SK-N-SH (cell line): ENCODE measurements at regions not wholly inside any gene's neighbourhood (a gene's known extent, or its start where the extent isn't known, plus 50 kb on each side); places are given as distances from the start of the nearest gene placed in this dataset.

Experiments used
- CTCF ChIA-PET: fragments of 300-600, 350-600 bp; formaldehyde crosslinking; extraction: SDS; loops from one replicate; lab custom pipeline; 2021; lab: Yijun Ruan, JAX
- POLR2A ChIA-PET: fragments of 350-600 bp; sonication (Branson Sonifier 250); formaldehyde crosslinking; extraction: SDS; loops from one replicate; lab custom pipeline; 2020; ENCODE audit warnings: antibody characterized with exemption, inconsistent platforms; lab: Yijun Ruan, JAX
- DNase-seq: peaks from one replicate; pipeline ENCODE4 v3.0.0; 2012
- H2AFZ ChIP-seq: fragments of 200-600 bp; sonication (generic); 2 replicates; pipeline ENCODE4 v1.8.1; 2016; ENCODE audit warnings: antibody characterized with exemption, mild to moderate bottlenecking, low read depth
- H3F3A ChIP-seq: fragments of 200-600 bp; sonication (generic); replicated peaks from 2 replicates; pipeline ENCODE3; 2016; ENCODE audit warnings: antibody characterized with exemption, mild to moderate bottlenecking; ENCODE audit not compliant: insufficient read depth
- H3K27ac ChIP-seq, 2 experiments: fragments of 200-500 bp in 1 of 2; fragments of 200-600 bp in 1 of 2; sonication (Bioruptor generic) in 1 of 2; sonication (generic), shearing (Covaris generic) in 1 of 2; 2 replicates each; pipeline versions ENCODE4 v1.5.1 to v1.6.1; 2014 to 2016; ENCODE audit warnings: low read depth in 2 of 2, inconsistent platforms in 1 of 2, low read length in 1 of 2, mild to moderate bottlenecking in 1 of 2, mixed read lengths in 1 of 2
- H3K27me3 ChIP-seq: fragments of 200-600 bp; sonication (generic), shearing (Covaris generic); 2 replicates; pipeline ENCODE4 v1.6.1; 2016; ENCODE audit warnings: mixed run types; ENCODE audit not compliant: insufficient read depth
- H3K36me3 ChIP-seq, 2 experiments: fragments of 200-500 bp in 1 of 2; fragments of 200-600 bp in 1 of 2; sonication (Bioruptor generic) in 1 of 2; sonication (generic) in 1 of 2; replicated peaks in 1 of 2; 2 replicates each; pipeline versions ENCODE3 to v1.5.1; 2014 to 2016; ENCODE audit warnings: low read length in 1 of 2, mild to moderate bottlenecking in 1 of 2; ENCODE audit not compliant: insufficient read depth in 2 of 2, control insufficient read depth in 1 of 2
- H3K4me1 ChIP-seq, 2 experiments: fragments of 200-500 bp in 1 of 2; fragments of 200-600 bp in 1 of 2; sonication (Bioruptor generic) in 1 of 2; sonication (generic), shearing (Covaris generic) in 1 of 2; 2 replicates each; pipeline versions ENCODE4 v1.5.1 to v1.6.1; 2014 to 2016; ENCODE audit warnings: low read depth in 1 of 2, low read length in 1 of 2, mixed run types in 1 of 2; ENCODE audit not compliant: insufficient read depth in 2 of 2, control insufficient read depth in 1 of 2
- H3K4me2 ChIP-seq: fragments of 200-600 bp; sonication (generic), shearing (Covaris generic); 2 replicates; pipeline ENCODE4 v1.6.1; 2017; ENCODE audit warnings: mixed run types
- H3K4me3 ChIP-seq, 2 experiments: fragments of 200-500 bp in 1 of 2; fragments of 200-600 bp in 1 of 2; sonication (Bioruptor generic) in 1 of 2; sonication (generic), shearing (Covaris generic) in 1 of 2; 2 replicates each; pipeline versions ENCODE4 v1.5.1 to v1.8.1; 2014 to 2016; ENCODE audit warnings: low read depth in 2 of 2, inconsistent platforms in 1 of 2, low read length in 1 of 2, mild to moderate bottlenecking in 1 of 2, mixed read lengths in 1 of 2, moderate library complexity in 1 of 2
- H3K79me2 ChIP-seq: fragments of 200-600 bp; sonication (generic); 2 replicates; pipeline ENCODE4 v1.8.1; 2017; ENCODE audit warnings: mild to moderate bottlenecking; ENCODE audit not compliant: insufficient read depth
- H3K9ac ChIP-seq: fragments of 200-600 bp; sonication (generic); 2 replicates; pipeline ENCODE4 v1.6.1; 2017; ENCODE audit warnings: mixed run types
- H3K9me2 ChIP-seq: fragments of 200-600 bp; sonication (generic); 2 replicates; pipeline ENCODE4 v1.6.1; 2017; ENCODE audit warnings: mixed run types
- H3K9me3 ChIP-seq: fragments of 200-600 bp; sonication (generic); 2 replicates; pipeline ENCODE4 v1.6.1; 2017; ENCODE audit warnings: mixed run types, mild to moderate bottlenecking, moderate library complexity
- H4K20me1 ChIP-seq: fragments of 200-600 bp; sonication (generic); 2 replicates; pipeline ENCODE4 v1.6.1; 2017; ENCODE audit warnings: mild to moderate bottlenecking, mixed run types; ENCODE audit not compliant: insufficient read depth
- ELF1 ChIP-seq: IDR thresholded peaks from 2 replicates; pipeline ENCODE4 v1.4.0; 2012
- FOSL2 ChIP-seq: IDR thresholded peaks from 2 replicates; pipeline ENCODE4 v1.4.0; 2012; ENCODE audit warnings: low read depth, mild to moderate bottlenecking, moderate library complexity, borderline replicate concordance
- FOXM1 ChIP-seq: IDR thresholded peaks from 2 replicates; pipeline ENCODE4 v1.4.0; 2012; ENCODE audit warnings: low read depth, mild to moderate bottlenecking
- IRF3 ChIP-seq: fragments of 150-350 bp; IDR thresholded peaks from 2 replicates; pipeline ENCODE4 v1.6.1; 2016; ENCODE audit warnings: mild to moderate bottlenecking, low read depth, low read length
- MEF2A ChIP-seq: IDR thresholded peaks from 2 replicates; pipeline ENCODE4 v1.4.0; 2012; ENCODE audit warnings: low read depth, borderline replicate concordance
- MXI1 ChIP-seq: IDR thresholded peaks from 2 replicates; pipeline ENCODE4 v1.6.1; 2012; ENCODE audit warnings: mild to moderate bottlenecking, low read depth, low read length, improper control_type of control experiment
- POLR2AphosphoS5 ChIP-seq: IDR thresholded peaks from 2 replicates; pipeline ENCODE4 v1.6.1; 2012; ENCODE audit warnings: low read depth, low read length
- REST ChIP-seq: IDR thresholded peaks from 2 replicates; pipeline ENCODE4 v1.6.1; 2012; ENCODE audit warnings: mild to moderate bottlenecking, low read depth, low read length, moderate library complexity
- RXRA ChIP-seq: IDR thresholded peaks from 2 replicates; pipeline ENCODE4 v1.4.0; 2012; ENCODE audit warnings: low read depth, mild to moderate bottlenecking, borderline replicate concordance
- TEAD4 ChIP-seq: IDR thresholded peaks from 2 replicates; pipeline ENCODE4 v1.4.0; 2012; ENCODE audit warnings: mild to moderate bottlenecking, borderline replicate concordance; ENCODE audit not compliant: insufficient read depth
- WGBS: methylation state at CpG from one replicate; pipeline ENCODE4 v1.1.6; 2017; ENCODE audit warnings: low lambda C conversion rate; 5-methylcytosine and 5-hydroxymethylcytosine counted together
- TF ChIP-seq, protein P1 (sequence below): IDR thresholded peaks from 2 replicates; pipeline ENCODE4 v1.4.0; 2012; ENCODE audit warnings: low read depth, borderline replicate concordance
- TF ChIP-seq, protein P2 (sequence below): IDR thresholded peaks from 2 replicates; pipeline ENCODE4 v1.4.0; 2012; ENCODE audit warnings: low read depth
- TF ChIP-seq, protein P3 (sequence below): fragments of 200-600 bp; sonication (generic); IDR thresholded peaks from 2 replicates; pipeline ENCODE4 v1.6.1; 2017; ENCODE audit warnings: antibody characterized with exemption, mild to moderate bottlenecking, moderate library complexity

DNA sequence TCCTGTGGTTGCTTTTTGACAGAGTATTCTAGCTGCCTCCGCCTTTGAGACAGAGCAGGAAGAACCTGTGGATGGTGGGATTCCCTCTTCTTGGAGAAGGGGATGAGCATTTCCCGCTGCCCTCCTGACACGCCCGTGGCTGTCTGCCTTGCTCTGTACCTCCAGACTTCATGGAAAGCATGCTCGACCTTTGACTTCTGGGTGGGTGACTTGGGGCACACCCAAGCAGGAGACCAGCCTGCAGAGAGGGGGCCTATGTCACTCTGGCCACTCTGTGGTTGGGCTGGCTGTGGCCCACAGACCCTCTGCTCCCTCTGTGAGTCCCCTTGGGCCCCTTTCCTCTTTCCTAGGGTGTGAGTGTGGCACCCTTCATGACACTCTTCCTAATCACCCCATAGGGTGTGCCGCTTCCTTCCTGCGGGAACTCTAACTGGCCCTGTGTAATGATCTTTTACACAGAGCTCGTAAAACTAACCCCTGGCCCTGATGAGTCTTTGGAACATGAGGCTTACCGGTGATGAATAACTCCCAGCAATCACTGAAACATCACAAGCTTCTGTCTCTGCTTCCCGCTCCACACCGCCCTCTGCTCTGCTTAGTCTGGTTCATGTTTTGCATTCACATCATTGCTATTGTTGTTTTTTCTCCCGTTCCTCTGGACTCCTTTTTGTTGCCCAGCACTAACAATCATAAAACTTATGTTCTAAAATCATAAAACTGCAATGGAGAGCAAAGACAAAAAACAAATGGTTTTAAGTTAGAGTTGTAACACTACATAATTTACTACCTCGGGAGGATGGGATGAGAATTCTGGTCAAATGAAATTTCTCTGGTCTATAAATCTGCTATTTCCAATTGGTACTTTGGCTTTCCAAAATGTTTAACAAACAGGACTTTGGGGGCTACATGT lies 101.1 kb downstream of the SH3YL1 start:
- no peak overlapping the region for H3K9ac ChIP-seq
- TF ChIP-seq, protein P1, sequence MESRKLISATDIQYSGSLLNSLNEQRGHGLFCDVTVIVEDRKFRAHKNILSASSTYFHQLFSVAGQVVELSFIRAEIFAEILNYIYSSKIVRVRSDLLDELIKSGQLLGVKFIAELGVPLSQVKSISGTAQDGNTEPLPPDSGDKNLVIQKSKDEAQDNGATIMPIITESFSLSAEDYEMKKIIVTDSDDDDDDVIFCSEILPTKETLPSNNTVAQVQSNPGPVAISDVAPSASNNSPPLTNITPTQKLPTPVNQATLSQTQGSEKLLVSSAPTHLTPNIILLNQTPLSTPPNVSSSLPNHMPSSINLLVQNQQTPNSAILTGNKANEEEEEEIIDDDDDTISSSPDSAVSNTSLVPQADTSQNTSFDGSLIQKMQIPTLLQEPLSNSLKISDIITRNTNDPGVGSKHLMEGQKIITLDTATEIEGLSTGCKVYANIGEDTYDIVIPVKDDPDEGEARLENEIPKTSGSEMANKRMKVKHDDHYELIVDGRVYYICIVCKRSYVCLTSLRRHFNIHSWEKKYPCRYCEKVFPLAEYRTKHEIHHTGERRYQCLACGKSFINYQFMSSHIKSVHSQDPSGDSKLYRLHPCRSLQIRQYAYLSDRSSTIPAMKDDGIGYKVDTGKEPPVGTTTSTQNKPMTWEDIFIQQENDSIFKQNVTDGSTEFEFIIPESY = no peak
- TF ChIP-seq ELF1 = no peak
- no peak for TF ChIP-seq IRF3
- TF ChIP-seq, protein P2, sequence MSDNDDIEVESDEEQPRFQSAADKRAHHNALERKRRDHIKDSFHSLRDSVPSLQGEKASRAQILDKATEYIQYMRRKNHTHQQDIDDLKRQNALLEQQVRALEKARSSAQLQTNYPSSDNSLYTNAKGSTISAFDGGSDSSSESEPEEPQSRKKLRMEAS = no peak
- no peak for TF ChIP-seq FOSL2
- TF ChIP-seq POLR2AphosphoS5 = no peak
- TF ChIP-seq RXRA = no peak
- TF ChIP-seq MXI1 = no peak
- TF ChIP-seq, protein P3, sequence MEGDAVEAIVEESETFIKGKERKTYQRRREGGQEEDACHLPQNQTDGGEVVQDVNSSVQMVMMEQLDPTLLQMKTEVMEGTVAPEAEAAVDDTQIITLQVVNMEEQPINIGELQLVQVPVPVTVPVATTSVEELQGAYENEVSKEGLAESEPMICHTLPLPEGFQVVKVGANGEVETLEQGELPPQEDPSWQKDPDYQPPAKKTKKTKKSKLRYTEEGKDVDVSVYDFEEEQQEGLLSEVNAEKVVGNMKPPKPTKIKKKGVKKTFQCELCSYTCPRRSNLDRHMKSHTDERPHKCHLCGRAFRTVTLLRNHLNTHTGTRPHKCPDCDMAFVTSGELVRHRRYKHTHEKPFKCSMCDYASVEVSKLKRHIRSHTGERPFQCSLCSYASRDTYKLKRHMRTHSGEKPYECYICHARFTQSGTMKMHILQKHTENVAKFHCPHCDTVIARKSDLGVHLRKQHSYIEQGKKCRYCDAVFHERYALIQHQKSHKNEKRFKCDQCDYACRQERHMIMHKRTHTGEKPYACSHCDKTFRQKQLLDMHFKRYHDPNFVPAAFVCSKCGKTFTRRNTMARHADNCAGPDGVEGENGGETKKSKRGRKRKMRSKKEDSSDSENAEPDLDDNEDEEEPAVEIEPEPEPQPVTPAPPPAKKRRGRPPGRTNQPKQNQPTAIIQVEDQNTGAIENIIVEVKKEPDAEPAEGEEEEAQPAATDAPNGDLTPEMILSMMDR = no peak
- no peak for TF ChIP-seq TEAD4
- no peak for TF ChIP-seq FOXM1
- no peak for TF ChIP-seq REST
- no peak for TF ChIP-seq MEF2A
- no peaks in the 10 kb centered on the region for H3K36me3 ChIP-seq

More for the DNA sequence above, 101.1 kb downstream of the SH3YL1 start:
- Histone ChIP-seq H3K27me3 (no peaks in the 10 kb centered on the region), H3F3A (no peaks in the 10 kb centered on the region), H3K4me3 (no peak overlapping the region), H3K79me2 (no peaks in the 10 kb centered on the region), H2AFZ (no peak overlapping the region), H3K4me2 (no peak overlapping the region), H4K20me1 (no peaks in the 10 kb centered on the region), H3K9me3 (peaks cover 3% of the 10 kb centered on the region), H3K27ac (no peak overlapping the region), H3K4me1 (no peaks in the 10 kb centered on the region), H3K9me2 (no peaks in the 10 kb centered on the region)
- DNase-seq = no peak
- ChIA-PET POLR2A (no interaction called here), CTCF (interaction anchor here (1.3 kb wide), 1 partner anchor 8 kb away, joined by 3 read pairs; no protein-coding TSS in a partner anchor)
- 16% methylated on average over 13 of the region's 13 CpGs for WGBS
